Activated T-cell treated with anti-CD3 and anti-CD28 coated beads for 4 hours (primary cell): ENCODE measurements at regions not wholly inside any gene's neighbourhood (a gene's known extent, or its start where the extent isn't known, plus 50 kb on each side); places are given as distances from the start of the nearest gene placed in this dataset.

Experiments
- DNase-seq: peaks from one replicate; pipeline ENCODE4 v3.0.0-alpha.2; 2020

- no peak for DNase-seq
These were observed 237.2 kb upstream of the DPH6 start for GRCh38 chr15:35783203-35783602.

- no peak for DNase-seq
These were observed 238.8 kb upstream of the DPH6 start for GRCh38 chr15:35784745-35785144.

- DNase-seq: no peak
These were observed 264.0 kb upstream of the DPH6 start for GRCh38 chr15:35810007-35810406.

- no peak for DNase-seq
These were observed 267.6 kb upstream of the DPH6 start for GRCh38 chr15:35813573-35813972.

GRCh38 chr15:35818846-35819245 is 272.9 kb upstream of the DPH6 start:
- no peak for DNase-seq

- DNase-seq: no peak
These were observed 276.2 kb upstream of the DPH6 start for GRCh38 chr15:35822153-35822552.

GRCh38 chr15:35827141-35827540 is 281.2 kb upstream of the DPH6 start:
- no peak for DNase-seq

- no peak for DNase-seq
These were observed 281.9 kb upstream of the DPH6 start for GRCh38 chr15:35827911-35828310.

- DNase-seq: no peak
These were observed 287.6 kb upstream of the DPH6 start for GRCh38 chr15:35833581-35833980.

GRCh38 chr15:35834216-35834830 is 288.4 kb upstream of the DPH6 start:
- no peak for DNase-seq

- DNase-seq: no peak
These were observed 288.9 kb upstream of the DPH6 start for GRCh38 chr15:35834866-35835265.

- no peak for DNase-seq
These were observed 292.6 kb upstream of the DPH6 start for GRCh38 chr15:35838424-35839111.

- no peak for DNase-seq
These were observed 296.7 kb upstream of the DPH6 start for GRCh38 chr15:35842631-35843030.

GRCh38 chr15:35843498-35843897 is 297.5 kb upstream of the DPH6 start:
- DNase-seq: no peak

GRCh38 chr15:35850284-35850683 is 304.3 kb upstream of the DPH6 start:
- DNase-seq: no peak

GRCh38 chr15:35851491-35851890 is 305.5 kb upstream of the DPH6 start:
- DNase-seq: no peak

- no peak for DNase-seq
These were observed 307.1 kb upstream of the DPH6 start for GRCh38 chr15:35852818-35853624.

- no peak for DNase-seq
These were observed 308.4 kb upstream of the DPH6 start for GRCh38 chr15:35854316-35854715.

GRCh38 chr15:35857567-35858226 is 311.7 kb upstream of the DPH6 start:
- no peak for DNase-seq

- no peak for DNase-seq
These were observed 312.7 kb upstream of the DPH6 start for GRCh38 chr15:35858707-35859106.

GRCh38 chr15:35863655-35864054 is 317.7 kb upstream of the DPH6 start:
- DNase-seq: no peak

- DNase-seq: no peak
These were observed 321.4 kb upstream of the DPH6 start for GRCh38 chr15:35867356-35867755.

- no peak for DNase-seq
These were observed 325.3 kb upstream of the DPH6 start for GRCh38 chr15:35871282-35871681.

GRCh38 chr15:35871812-35872211 is 325.8 kb upstream of the DPH6 start:
- no peak for DNase-seq
